ENCODE measurements at regions not wholly inside any gene's neighbourhood (a gene's known extent, or its start where the extent isn't known, plus 50 kb on each side); places are given as distances from the start of the nearest gene placed in this dataset.

- Histone ChIP-seq H3K27ac (ENCODE audit: low read depth in 1 of 2, low read length in 1 of 2) (no peak overlapping the region), H3K9ac (ENCODE audit: insufficient read depth in 1 of 2, low read length in 2 of 2) (no peak overlapping the region), H3K9me3 (ENCODE audit: control insufficient read depth in 4 of 4, insufficient read depth in 3 of 4, low read length in 3 of 4) (peaks cover 0 to 2% (median 0%) of the 10 kb centered on the region in 4 donors), H3K4me3 (no peak overlapping the region), H3K27me3 (ENCODE audit: control insufficient read depth in 3 of 3, insufficient read depth in 3 of 3, low read length in 2 of 3) (no peaks in the 10 kb centered on the region), H3K36me3 (ENCODE audit: control insufficient read depth in 4 of 4, insufficient read depth in 4 of 4, low read length in 4 of 4) (no peaks in the 10 kb centered on the region), H3K4me1 (ENCODE audit: control insufficient read depth in 5 of 5, insufficient read depth in 5 of 5, low read length in 5 of 5) (peaks cover 0 to 5% (median 2%) of the 10 kb centered on the region in 5 donors)
- no peak for TF ChIP-seq CTCF (IDR thresholded peaks at IDR 0.05; ENCODE audit: control extremely low read depth, extremely low read depth)
- DNase-seq: no peak
- no peak for ATAC-seq (ENCODE audit: insufficient read depth, low FRiP score)
- 70 to 79% methylated on average over 8 of the region's 8 CpGs for WGBS, 2 donors
Measured at GRCh38 chr15:38868326-38869114, 303.9 kb upstream of the RASGRP1 start.

GRCh38 chr15:38871638-38872037 lies 307.0 kb upstream of the RASGRP1 start:
- no peaks in the 10 kb centered on the region for H3K36me3 ChIP-seq (ENCODE audit: control insufficient read depth in 4 of 4, insufficient read depth in 4 of 4, low read length in 4 of 4)
- DNase-seq (no peak), ATAC-seq (ENCODE audit: insufficient read depth, low FRiP score) (no peak)
- H3K27ac ChIP-seq (ENCODE audit: low read depth in 1 of 2, low read length in 1 of 2): no peak overlapping the region
- H3K4me1 ChIP-seq (ENCODE audit: control insufficient read depth in 5 of 5, insufficient read depth in 5 of 5, low read length in 5 of 5): peaks cover 0 to 2% (median 2%) of the 10 kb centered on the region in 5 donors
- H3K4me3 ChIP-seq: no peak overlapping the region
- H3K9ac ChIP-seq (ENCODE audit: insufficient read depth in 1 of 2, low read length in 2 of 2): no peak overlapping the region
- no peak for TF ChIP-seq CTCF (IDR thresholded peaks at IDR 0.05; ENCODE audit: control extremely low read depth, extremely low read depth)
- no peaks in the 10 kb centered on the region for H3K27me3 ChIP-seq (ENCODE audit: control insufficient read depth in 3 of 3, insufficient read depth in 3 of 3, low read length in 2 of 3)
- WGBS, 2 donors: 96% methylated on average over 3 of the region's 3 CpGs
- H3K9me3 ChIP-seq (ENCODE audit: control insufficient read depth in 4 of 4, insufficient read depth in 3 of 4, low read length in 3 of 4): peaks cover 0 to 2% (median 0%) of the 10 kb centered on the region in 4 donors

- WGBS, 2 donors: 94 to 95% methylated on average over 5 of the region's 5 CpGs
- H3K27ac ChIP-seq (ENCODE audit: low read depth in 1 of 2, low read length in 1 of 2): no peak overlapping the region
- no peak for TF ChIP-seq CTCF (IDR thresholded peaks at IDR 0.05; ENCODE audit: control extremely low read depth, extremely low read depth)
Measured at GRCh38 chr15:38872732-38873131, 308.1 kb upstream of the RASGRP1 start.

More at GRCh38 chr15:38872732-38873131, 308.1 kb upstream of the RASGRP1 start:
- ATAC-seq (ENCODE audit: insufficient read depth, low FRiP score) (no peak), DNase-seq (no peak)
- Histone ChIP-seq H3K4me1 (ENCODE audit: control insufficient read depth in 5 of 5, insufficient read depth in 5 of 5, low read length in 5 of 5) (peaks cover 0 to 13% (median 4%) of the 10 kb centered on the region in 5 donors), H3K9me3 (ENCODE audit: control insufficient read depth in 4 of 4, insufficient read depth in 3 of 4, low read length in 3 of 4) (peaks cover 0 to 2% (median 0%) of the 10 kb centered on the region in 4 donors), H3K4me3 (no peak overlapping the region), H3K36me3 (ENCODE audit: control insufficient read depth in 4 of 4, insufficient read depth in 4 of 4, low read length in 4 of 4) (no peaks in the 10 kb centered on the region), H3K27me3 (ENCODE audit: control insufficient read depth in 3 of 3, insufficient read depth in 3 of 3, low read length in 2 of 3) (no peaks in the 10 kb centered on the region), H3K9ac (ENCODE audit: insufficient read depth in 1 of 2, low read length in 2 of 2) (no peak overlapping the region)
